Adrenal gland (tissue), 9 donors: ENCODE measurements at regions not wholly inside any gene's neighbourhood (a gene's known extent, or its start where the extent isn't known, plus 50 kb on each side); places are given as distances from the start of the nearest gene placed in this dataset.

ENCODE experiments used
- DNase-seq, 7 donors: peaks; one replicate each; pipeline ENCODE4 v3.0.0-alpha.2; 2019 to 2020
- H3K27ac ChIP-seq, 5 donors: fragments of 200-600 bp; sonication (generic) in 4 of 5; 1 replicate in 3 of 5; 2 replicates in 2 of 5; pipeline versions ENCODE4 v1.5.1 to v1.8.0; 2016 to 2020; ENCODE audit warnings: mild to moderate bottlenecking in 1 of 5
- H3K27me3 ChIP-seq: fragments of 200-600 bp; 2 replicates; pipeline ENCODE4 v1.8.0; 2021
- H3K36me3 ChIP-seq, 2 donors: fragments of 200-600 bp; replicated peaks in 1 of 2; 1 replicate in 1 of 2; 2 replicates in 1 of 2; pipeline versions ENCODE4 v1.5.1 to v1.8.0; 2018 to 2022
- H3K4me1 ChIP-seq, 2 donors: fragments of 200-600 bp; replicated peaks in 1 of 2; 1 replicate in 1 of 2; 2 replicates in 1 of 2; pipeline versions ENCODE4 v1.5.1 to v1.8.0; 2018 to 2021
- H3K4me3 ChIP-seq, 4 donors: fragments of 200-600 bp; sonication (generic) in 3 of 4; one replicate each; pipeline ENCODE4 v1.5.1; 2016 to 2018
- H3K9me3 ChIP-seq, 3 donors: fragments of 200-600 bp; sonication (generic) in 1 of 3; replicated peaks in 1 of 3; 1 replicate in 2 of 3; 2 replicates in 1 of 3; pipeline versions ENCODE4 v1.5.1 to v1.8.0; 2016 to 2021
- CTCF ChIP-seq, 6 experiments: fragments of 450-650 bp in 4 of 6; fragments of 200-600 bp in 2 of 6; sonication (generic) in 1 of 6; IDR thresholded peaks; 1 replicate in 5 of 6; 2 replicates in 1 of 6; pipeline versions ENCODE4 v1.5.1 to v1.8.0; 2016 to 2021; ENCODE audit warnings: antibody characterized with exemption in 6 of 6, mild to moderate bottlenecking in 2 of 6, moderate library complexity in 1 of 6
- POLR2A ChIP-seq, 2 donors: fragments of 450-650 bp; IDR thresholded peaks; one replicate each; pipeline ENCODE4 v1.6.1; 2017; ENCODE audit warnings: antibody characterized with exemption in 2 of 2, mild to moderate bottlenecking in 2 of 2, moderate library complexity in 1 of 2
- WGBS, 4 donors: extraction: QIAGEN DNeasy Blood & Tissue Kit in 2 of 4; methylation state at CpG; one replicate each; pipeline versions ENCODE4 v1.1.5 to v1.1.7; 2013 to 2017; 5-methylcytosine and 5-hydroxymethylcytosine counted together
- intact Hi-C, 2 donors: fragments of 100-400 bp; cut with DNase I; formaldehyde crosslinking; loops; one replicate each; pipeline versions ENCODE4 v1.14.1 to v1.15.0; 2022 to 2023
- donor health status: healthy with polysubstance abuse.
- donor health status: Bipolar disorder and iron deficiency.
- donor health status: DM: yes; HTN: yes; CAD: no.
- donor health status: DM: no; HTN: no; CAD: no.
- donor health status: DM: no; HTN: no; CAD: no.

GRCh38 chr5:82796643-82797416 lies 280.4 kb downstream of the TMEM167A start:
- H3K4me1 ChIP-seq, result no peaks in the 10 kb centered on the region
- intact Hi-C loops, result loop anchor here in 1 of 2 donors (10.0 kb wide), 1 partner anchor 442 kb away; no protein-coding TSS in a partner anchor
- H3K9me3 ChIP-seq, result peaks cover 0 to 4% (median 0%) of the 10 kb centered on the region in 3 donors
- TF ChIP-seq POLR2A (IDR thresholded peaks at IDR 0.05) (no peak), CTCF (IDR thresholded peaks at IDR 0.05) (no peak)
- no peak overlapping the region for H3K4me3 ChIP-seq
- no peak for DNase-seq
- H3K27ac ChIP-seq, result no peak overlapping the region
- WGBS, 4 donors, result 79 to 84% (median 82%) methylated on average over 5 of the region's 5 CpGs
- no peaks in the 10 kb centered on the region for H3K27me3 ChIP-seq
- no peaks in the 10 kb centered on the region for H3K36me3 ChIP-seq

DNA sequence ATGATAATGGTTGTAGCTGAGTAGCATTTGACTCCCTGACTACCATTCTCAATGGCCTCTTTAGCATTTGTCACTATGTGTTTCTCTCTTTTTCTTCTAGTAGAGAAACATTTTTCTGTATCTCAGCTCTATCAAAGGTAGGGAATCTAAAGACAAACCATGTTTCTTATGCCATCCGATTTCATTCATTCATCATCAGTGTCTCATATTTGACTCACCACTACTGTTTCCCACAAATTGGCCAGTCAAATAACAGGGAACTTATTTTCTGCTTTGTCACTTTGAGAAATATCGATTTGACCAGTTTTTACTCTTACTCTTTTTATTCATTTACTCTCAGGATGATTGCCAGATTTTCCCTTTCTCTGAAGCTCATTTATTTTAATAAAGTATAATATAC lies 282.3 kb downstream of the TMEM167A start:
- H3K9me3 ChIP-seq, result peaks cover 0 to 4% (median 0%) of the 10 kb centered on the region in 3 donors
- TF ChIP-seq CTCF (IDR thresholded peaks at IDR 0.05), result no peak
- no peak for TF ChIP-seq POLR2A (IDR thresholded peaks at IDR 0.05)
- H3K4me3 ChIP-seq, result no peak overlapping the region
- DNase-seq, result no peak
- H3K27me3 ChIP-seq, result no peaks in the 10 kb centered on the region
- WGBS, 4 donors, result 87 to 92% (median 89%) methylated on average over 2 of the region's 2 CpGs
- H3K4me1 ChIP-seq, result no peaks in the 10 kb centered on the region
- intact Hi-C loops, result loop anchor here in 1 of 2 donors (10.0 kb wide), 1 partner anchor 440 kb away; no protein-coding TSS in a partner anchor
- H3K36me3 ChIP-seq, result no peaks in the 10 kb centered on the region
- H3K27ac ChIP-seq, result no peak overlapping the region

DNA sequence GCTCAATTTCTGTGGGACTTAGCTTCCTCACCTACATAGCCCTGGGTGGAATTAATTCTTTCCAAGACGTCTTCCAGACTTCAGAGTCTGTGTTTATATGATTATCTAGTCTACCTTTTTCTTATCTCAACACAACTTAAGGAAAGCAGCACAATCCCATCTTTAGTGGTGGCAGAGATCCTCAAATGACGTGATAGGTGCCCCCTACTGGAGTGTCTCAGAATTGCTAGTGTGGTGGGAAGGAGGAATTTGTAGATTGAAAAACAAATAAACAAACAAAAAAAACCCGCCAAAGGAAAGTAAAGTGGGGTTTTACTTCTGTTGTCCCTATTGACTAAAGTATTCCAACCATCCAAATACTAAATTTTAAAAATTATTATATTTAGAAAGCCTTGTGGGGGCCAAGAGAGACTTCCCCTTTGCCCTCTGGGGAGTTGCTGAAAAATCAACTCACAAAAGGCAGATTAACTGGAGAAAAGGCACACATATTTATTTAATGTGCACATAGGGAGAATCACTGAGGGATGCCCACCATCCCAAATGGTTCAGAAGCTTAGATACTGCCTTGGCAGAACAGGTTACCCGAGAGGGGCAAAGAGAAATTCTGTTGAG lies 283.3 kb downstream of the TMEM167A start:
- intact Hi-C loops, result loop anchor here in 1 of 2 donors (10.0 kb wide), 1 partner anchor 439 kb away; no protein-coding TSS in a partner anchor
- H3K36me3 ChIP-seq, result no peaks in the 10 kb centered on the region
- no peak overlapping the region for H3K27ac ChIP-seq
- DNase-seq, result peak in 6 of 7 donors; percentile 15 to 62 (median 44)
- TF ChIP-seq POLR2A (IDR thresholded peaks at IDR 0.05) (no peak), CTCF (IDR thresholded peaks at IDR 0.05) (peak; percentile 32 to 66 (median 63))
- no peak overlapping the region for H3K4me3 ChIP-seq
- no peaks in the 10 kb centered on the region for H3K27me3 ChIP-seq
- WGBS, 4 donors, result 45 to 56% (median 51%) methylated on average over 4 of the region's 4 CpGs
- peaks cover 0 to 4% (median 0%) of the 10 kb centered on the region in 3 donors for H3K9me3 ChIP-seq
- no peaks in the 10 kb centered on the region for H3K4me1 ChIP-seq

DNA sequence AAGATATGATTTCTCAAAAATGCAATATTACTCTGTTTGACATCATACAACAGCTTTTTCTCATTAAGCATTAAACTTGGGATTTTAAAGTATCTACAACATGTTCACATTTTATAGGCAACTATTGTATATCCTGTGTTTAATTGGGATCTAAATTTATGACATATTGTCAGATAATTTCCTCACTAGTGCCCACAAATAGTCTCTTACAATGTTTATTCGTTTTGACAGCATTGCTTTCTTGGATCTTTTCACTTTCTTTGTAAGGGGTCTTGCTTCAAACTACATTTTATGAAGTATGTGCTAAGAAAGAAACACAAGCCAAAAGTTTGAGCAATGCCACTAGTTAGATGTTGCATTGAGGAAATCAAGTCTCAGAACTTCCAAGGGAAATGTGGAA lies 285.1 kb downstream of the TMEM167A start:
- H3K27me3 ChIP-seq, result no peaks in the 10 kb centered on the region
- intact Hi-C loops, result loop anchor here in 1 of 2 donors (10.0 kb wide), 1 partner anchor 437 kb away; no protein-coding TSS in a partner anchor
- peaks cover 0 to 4% (median 0%) of the 10 kb centered on the region in 3 donors for H3K9me3 ChIP-seq
- WGBS, 4 donors, result 76 to 80% (median 79%) methylated on average over 1 of the region's 1 CpG
- no peak overlapping the region for H3K4me3 ChIP-seq
- no peaks in the 10 kb centered on the region for H3K36me3 ChIP-seq
- TF ChIP-seq CTCF (IDR thresholded peaks at IDR 0.05), result no peak
- H3K27ac ChIP-seq, result no peak overlapping the region
- no peaks in the 10 kb centered on the region for H3K4me1 ChIP-seq
- no peak for DNase-seq
